ENCODE measurements at regions not wholly inside any gene's neighbourhood (a gene's known extent, or its start where the extent isn't known, plus 50 kb on each side); places are given as distances from the start of the nearest gene placed in this dataset.
"Not testable (repeated sequence)": the region's sequence is repeated elsewhere in the genome, so short reads cannot be mapped to it uniquely, and the experiment has no call there.

DNA sequence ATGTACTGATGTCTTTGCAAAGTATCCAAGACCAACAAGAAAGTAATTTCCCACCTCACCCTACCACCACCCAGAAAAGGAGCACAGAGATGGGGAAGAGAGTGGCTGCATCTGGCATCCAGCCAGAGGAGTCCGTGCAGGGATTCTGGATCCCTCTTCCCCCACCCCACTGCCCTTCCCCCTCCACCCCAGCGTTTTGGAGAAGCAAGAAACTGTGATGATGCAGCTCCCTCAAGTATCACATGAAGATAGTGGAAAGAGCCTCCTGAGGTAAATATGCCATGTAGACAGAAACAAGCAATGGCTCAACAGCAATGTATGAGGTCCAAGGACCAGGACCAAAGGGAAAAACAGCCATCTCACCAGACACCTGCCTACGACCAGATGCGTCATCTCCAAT, 153.8 kb downstream of the DEPDC1B start:
- no peak for DNase-seq
- CTCF ChIA-PET: interaction anchor here (0.6 kb wide), 1 partner anchor 287 kb away, joined by 3 read pairs; no protein-coding TSS in a partner anchor
- Mint-ChIP-seq H3K4me1 (ENCODE audit: low read depth) (no peaks in the 10 kb centered on the region), H3K27ac (no peak overlapping the region), H3K27me3 (ENCODE audit: low read depth) (peaks cover 7% of the 10 kb centered on the region), H3K4me3 (no peak overlapping the region), H3K36me3 (ENCODE audit: low read depth) (no peaks in the 10 kb centered on the region), H3K9me3 (no peaks in the 10 kb centered on the region)
- intact Hi-C loops (cut with micrococcal nuclease): no loop called here

DNA sequence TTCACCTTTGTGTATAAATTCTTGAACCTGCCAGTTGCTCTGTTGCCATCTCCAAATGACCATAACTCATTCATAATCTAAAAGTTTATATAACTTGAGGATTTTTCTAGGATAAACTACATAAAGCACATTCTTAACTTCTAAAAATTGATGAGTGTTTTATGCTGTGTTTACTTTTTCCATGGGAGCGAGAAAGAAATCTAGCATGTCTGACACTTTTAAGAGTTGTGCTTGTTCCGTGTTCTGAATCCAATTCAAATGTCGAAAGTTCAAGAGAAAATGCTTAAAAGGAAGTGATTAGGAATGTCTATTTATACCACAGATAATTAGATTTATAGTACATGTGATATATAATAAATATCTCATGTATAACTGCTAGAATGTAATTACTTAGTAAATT, 154.4 kb downstream of the DEPDC1B start:
- no peaks in the 10 kb centered on the region for H3K36me3 Mint-ChIP-seq (ENCODE audit: low read depth)
- no peaks in the 10 kb centered on the region for H3K9me3 Mint-ChIP-seq
- CTCF ChIA-PET: interaction anchor here (0.6 kb wide), 2 partner anchors 32 to 56 kb away, joined by 3 read pairs; no protein-coding TSS in a partner anchor
- no peak overlapping the region for H3K27ac Mint-ChIP-seq
- DNase-seq: no peak
- peaks cover 9% of the 10 kb centered on the region for H3K27me3 Mint-ChIP-seq (ENCODE audit: low read depth)
- H3K4me1 Mint-ChIP-seq (ENCODE audit: low read depth): no peaks in the 10 kb centered on the region
- no peak overlapping the region for H3K4me3 Mint-ChIP-seq
- intact Hi-C loops (cut with micrococcal nuclease): no loop called here

DNA sequence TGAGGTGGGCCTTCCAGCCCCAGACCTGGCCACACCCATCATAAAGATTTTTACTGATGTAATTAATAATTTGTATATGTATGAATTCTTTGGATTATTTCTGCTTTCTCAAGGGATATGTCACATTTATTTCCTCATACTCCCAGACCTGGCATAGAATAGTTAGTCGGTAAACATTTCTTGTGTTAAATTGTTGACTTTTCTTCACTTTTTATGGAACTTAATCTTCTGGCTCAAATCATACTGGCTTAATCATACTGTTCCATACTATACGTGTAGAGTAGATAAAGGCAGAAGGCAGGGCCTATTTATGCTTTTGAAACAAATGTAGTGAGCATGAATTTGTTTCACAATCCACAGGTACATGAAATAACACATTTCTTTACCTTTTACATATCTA, 155.8 kb downstream of the DEPDC1B start:
- Mint-ChIP-seq H3K4me3 (no peak overlapping the region), H3K9me3 (no peaks in the 10 kb centered on the region), H3K36me3 (ENCODE audit: low read depth) (no peaks in the 10 kb centered on the region), H3K4me1 (ENCODE audit: low read depth) (no peaks in the 10 kb centered on the region), H3K27me3 (ENCODE audit: low read depth) (peaks cover 7% of the 10 kb centered on the region), H3K27ac (no peak overlapping the region)
- intact Hi-C loops (cut with micrococcal nuclease): no loop called here
- DNase-seq: no peak
- CTCF ChIA-PET: no interaction called here

DNA sequence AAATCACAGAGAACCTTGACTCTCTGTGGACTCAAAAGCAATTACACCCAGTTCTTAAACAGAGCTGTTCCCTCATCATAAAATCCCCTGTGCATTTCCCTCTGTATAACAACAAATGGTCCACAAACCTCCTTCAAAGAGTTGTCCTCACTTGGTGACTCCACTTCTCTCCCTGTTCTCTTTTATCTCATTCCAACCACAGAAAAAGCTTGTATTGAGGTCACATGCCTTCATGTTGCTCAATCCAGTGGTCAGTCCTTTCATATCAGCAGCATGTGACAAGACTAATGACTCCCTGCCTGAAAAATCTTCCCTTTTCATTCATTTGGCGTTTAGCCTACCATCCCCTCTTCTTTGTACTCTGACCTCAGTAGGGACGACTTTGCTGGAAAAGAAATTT, 158.0 kb downstream of the DEPDC1B start:
- Mint-ChIP-seq H3K36me3 (ENCODE audit: low read depth) (no peaks in the 10 kb centered on the region), H3K9me3 (no peaks in the 10 kb centered on the region), H3K27me3 (ENCODE audit: low read depth) (peaks cover 6% of the 10 kb centered on the region), H3K4me3 (no peak overlapping the region), H3K27ac (no peak overlapping the region), H3K4me1 (ENCODE audit: low read depth) (no peaks in the 10 kb centered on the region)
- CTCF ChIA-PET: no interaction called here
- intact Hi-C loops (cut with micrococcal nuclease): no loop called here
- no peak for DNase-seq

DNA sequence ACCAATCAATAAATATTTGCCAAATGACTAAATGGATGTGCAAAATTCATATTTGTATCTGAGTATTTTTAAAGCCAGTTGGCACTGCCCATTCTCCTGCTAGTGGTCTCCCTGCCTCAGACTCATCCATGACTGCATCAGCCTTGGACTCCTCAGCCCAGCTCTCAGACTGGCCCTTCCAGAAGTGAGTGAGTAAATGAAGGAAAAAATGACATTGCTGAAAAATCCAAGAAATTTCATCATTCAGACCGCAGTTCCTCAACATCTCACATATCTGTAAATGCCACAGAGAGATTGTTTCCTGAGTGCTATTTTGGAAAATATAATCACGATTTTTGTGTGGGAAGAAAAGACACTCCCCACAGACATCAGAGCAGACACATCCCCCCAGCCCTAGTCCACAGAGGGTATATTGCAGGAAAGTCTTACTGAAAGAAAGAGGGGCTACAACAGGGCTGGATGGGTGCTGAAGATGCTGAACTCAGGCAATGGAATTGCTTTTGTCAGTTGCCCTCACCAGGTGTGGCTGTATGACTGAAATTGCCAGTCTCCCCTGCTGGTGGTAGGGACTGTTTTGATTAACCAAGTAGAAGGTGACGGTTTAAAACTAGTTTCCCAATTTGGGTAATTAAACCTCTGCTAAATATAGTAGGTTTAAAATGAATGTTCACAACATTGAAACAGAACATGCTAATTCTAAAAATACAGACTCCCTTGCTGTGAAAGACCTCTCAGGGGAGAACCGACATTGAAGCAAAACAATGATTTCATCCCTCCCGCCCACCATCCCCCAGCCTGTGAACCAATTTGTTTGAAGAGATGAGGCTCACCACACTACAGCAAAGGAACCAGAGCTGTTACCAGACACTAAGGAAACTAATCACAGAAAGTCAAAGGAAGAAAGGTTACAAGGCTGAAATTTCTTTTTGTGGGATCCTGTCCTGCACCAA, 158.8 kb downstream of the DEPDC1B start:
- CTCF ChIA-PET: no interaction called here
- Mint-ChIP-seq H3K36me3 (ENCODE audit: low read depth) (no peaks in the 10 kb centered on the region), H3K4me3 (no peak overlapping the region), H3K4me1 (ENCODE audit: low read depth) (no peaks in the 10 kb centered on the region), H3K9me3 (no peaks in the 10 kb centered on the region), H3K27me3 (ENCODE audit: low read depth) (peaks cover 6% of the 10 kb centered on the region), H3K27ac (no peak overlapping the region)
- intact Hi-C loops (cut with micrococcal nuclease): no loop called here
- no peak for DNase-seq

DNA sequence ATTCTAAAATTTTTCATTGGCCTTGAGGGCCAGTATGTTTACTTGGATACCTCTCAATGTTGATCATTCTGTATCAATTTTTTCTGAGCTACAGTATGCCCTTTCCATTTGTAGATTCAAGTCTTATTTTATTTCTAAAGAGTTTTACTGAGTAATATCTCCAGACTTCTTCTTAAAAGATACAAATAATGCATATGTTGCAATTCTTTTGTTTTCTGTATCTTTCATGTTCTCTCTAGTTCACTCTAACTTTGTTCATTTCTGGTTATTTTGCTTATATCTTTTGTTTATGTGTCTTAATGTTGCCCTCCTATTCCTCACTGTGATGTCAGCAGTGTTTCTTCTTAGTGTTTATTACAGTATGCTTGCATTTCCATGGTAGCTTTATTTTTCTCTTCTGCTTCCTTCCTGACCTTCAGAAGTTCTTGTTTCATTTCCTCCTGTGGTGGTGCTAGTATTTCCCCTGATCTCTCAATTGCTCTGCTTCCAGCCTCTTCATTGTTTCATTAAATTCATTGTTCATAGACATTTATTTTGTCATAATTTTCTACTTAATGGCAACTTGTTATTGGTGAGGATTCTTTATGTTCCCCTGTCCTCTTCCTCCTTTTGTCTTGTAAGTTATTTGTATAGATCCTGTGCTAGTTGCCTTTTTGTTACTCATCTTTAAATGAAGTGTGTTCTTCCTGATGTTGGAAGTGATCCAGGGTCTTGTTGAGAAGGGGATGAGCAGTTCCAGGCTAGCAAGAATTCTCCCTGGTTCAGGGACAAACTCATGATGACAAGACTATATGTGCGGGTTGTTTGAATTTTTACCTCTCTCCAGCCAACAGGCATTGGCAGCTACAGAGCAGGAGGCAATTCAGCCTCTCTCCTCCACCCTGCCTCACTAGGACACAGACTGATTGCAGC, 160.8 kb downstream of the DEPDC1B start:
- intact Hi-C loops (cut with micrococcal nuclease): no loop called here
- Mint-ChIP-seq H3K27me3 (ENCODE audit: low read depth) (peaks cover 6% of the 10 kb centered on the region), H3K4me1 (ENCODE audit: low read depth) (no peaks in the 10 kb centered on the region), H3K36me3 (ENCODE audit: low read depth) (no peaks in the 10 kb centered on the region), H3K9me3 (no peaks in the 10 kb centered on the region), H3K27ac (no peak overlapping the region), H3K4me3 (no peak overlapping the region)
- DNase-seq: no peak
- CTCF ChIA-PET: interaction anchor here (0.6 kb wide), 1 partner anchor 1019 kb away, joined by 4 read pairs; no protein-coding TSS in a partner anchor

DNA sequence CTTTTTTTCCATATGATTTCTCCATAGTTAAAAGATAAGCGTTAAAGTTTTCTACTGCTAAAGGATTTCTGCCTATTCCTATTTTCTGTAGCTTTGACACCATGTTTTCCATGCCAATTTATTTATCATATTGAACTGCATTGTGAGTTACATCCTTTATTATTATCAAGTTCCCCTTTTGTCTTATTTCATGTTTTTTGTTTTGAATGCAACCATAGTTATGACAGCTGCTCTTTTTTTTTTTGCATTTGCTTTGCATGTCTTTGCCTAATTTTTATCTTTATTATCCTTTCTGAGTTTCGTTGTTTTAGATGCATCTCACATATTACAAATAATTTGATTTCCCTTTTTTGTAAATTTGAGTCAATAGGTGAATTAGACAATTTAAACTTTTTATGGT, 161.5 kb downstream of the DEPDC1B start:
- intact Hi-C loops (cut with micrococcal nuclease): no loop called here
- no peaks in the 10 kb centered on the region for H3K4me1 Mint-ChIP-seq (ENCODE audit: low read depth)
- H3K36me3 Mint-ChIP-seq (ENCODE audit: low read depth): no peaks in the 10 kb centered on the region
- CTCF ChIA-PET: interaction anchor here (0.6 kb wide), 1 partner anchor 1018 kb away, joined by 4 read pairs; no protein-coding TSS in a partner anchor
- DNase-seq: no peak
- no peaks in the 10 kb centered on the region for H3K9me3 Mint-ChIP-seq
- peaks cover 6% of the 10 kb centered on the region for H3K27me3 Mint-ChIP-seq (ENCODE audit: low read depth)
- H3K27ac Mint-ChIP-seq: no peak overlapping the region
- no peak overlapping the region for H3K4me3 Mint-ChIP-seq

DNA sequence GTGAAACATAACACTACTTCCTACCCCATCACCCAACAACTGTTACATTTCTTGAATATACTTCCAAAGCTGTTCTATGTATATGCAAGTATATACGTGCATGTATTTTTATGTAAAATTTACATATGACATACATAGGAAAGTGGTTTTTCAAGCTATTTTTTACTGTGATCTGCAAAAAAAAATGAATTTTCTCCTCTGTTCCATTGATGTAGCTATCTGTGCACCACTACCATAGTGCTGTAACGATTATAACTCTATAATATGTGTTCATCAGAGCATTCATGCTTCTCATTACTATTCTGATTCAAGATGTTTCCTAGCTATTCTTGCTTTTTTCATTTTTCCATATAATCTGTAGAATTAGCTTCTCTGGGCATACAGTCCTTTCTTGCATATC, 164.0 kb downstream of the DEPDC1B start:
- Mint-ChIP-seq H3K4me1 (ENCODE audit: low read depth) (no peaks in the 10 kb centered on the region), H3K27me3 (ENCODE audit: low read depth) (peaks cover 6% of the 10 kb centered on the region), H3K27ac (no peak overlapping the region), H3K9me3 (no peaks in the 10 kb centered on the region), H3K4me3 (no peak overlapping the region), H3K36me3 (ENCODE audit: low read depth) (no peaks in the 10 kb centered on the region)
- CTCF ChIA-PET: interaction anchor here (0.7 kb wide), 2 partner anchors 706 to 1318 kb away, joined by 3 to 6 read pairs; no protein-coding TSS in a partner anchor
- intact Hi-C loops (cut with micrococcal nuclease): no loop called here
- no peak for DNase-seq

DNA sequence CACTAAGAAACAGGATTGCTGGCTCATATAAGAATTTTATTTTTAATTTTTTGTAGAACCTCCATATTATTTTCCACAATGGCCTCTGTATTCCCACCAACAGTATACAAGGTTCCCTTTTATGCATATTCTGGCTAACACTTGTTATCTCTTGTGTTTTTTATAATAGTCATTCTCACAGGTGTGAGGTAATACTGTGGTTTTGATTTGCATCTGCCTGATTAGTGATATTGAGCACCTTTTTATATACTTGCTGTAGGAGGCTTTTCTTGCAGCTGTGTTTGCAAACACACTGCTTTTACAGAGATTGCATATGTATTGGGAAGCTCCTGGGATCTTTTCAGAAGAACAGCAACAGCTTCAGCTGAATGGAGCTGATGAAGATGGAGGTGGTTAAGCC, 164.8 kb downstream of the DEPDC1B start:
- no peaks in the 10 kb centered on the region for H3K9me3 Mint-ChIP-seq
- no peak overlapping the region for H3K27ac Mint-ChIP-seq
- H3K4me3 Mint-ChIP-seq: no peak overlapping the region
- peaks cover 2% of the 10 kb centered on the region for H3K27me3 Mint-ChIP-seq (ENCODE audit: low read depth)
- no peaks in the 10 kb centered on the region for H3K4me1 Mint-ChIP-seq (ENCODE audit: low read depth)
- DNase-seq: no peak
- no peaks in the 10 kb centered on the region for H3K36me3 Mint-ChIP-seq (ENCODE audit: low read depth)
- intact Hi-C loops (cut with micrococcal nuclease): no loop called here
- CTCF ChIA-PET: no interaction called here

DNA sequence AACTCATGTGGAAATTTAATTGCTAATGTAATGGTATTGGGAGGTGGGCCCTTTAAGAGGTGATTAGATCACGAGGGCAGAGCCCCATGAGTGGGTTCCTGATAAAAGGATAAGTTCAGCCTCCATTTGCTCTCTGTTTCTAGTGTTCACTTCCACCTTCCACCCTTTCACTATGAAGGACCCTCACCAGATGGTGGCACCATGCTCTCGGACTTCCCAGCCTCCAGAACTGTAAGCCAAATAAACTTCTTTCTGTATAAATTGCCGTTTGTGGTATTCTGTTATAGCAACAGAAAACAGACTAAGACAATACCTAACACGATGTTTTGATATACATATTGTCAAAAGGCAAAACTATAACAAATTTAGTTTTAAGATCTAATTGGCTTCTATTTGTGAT, 166.2 kb downstream of the DEPDC1B start:
- intact Hi-C loops (cut with micrococcal nuclease): no loop called here
- H3K4me1 Mint-ChIP-seq (ENCODE audit: low read depth): no peaks in the 10 kb centered on the region
- no peak overlapping the region for H3K4me3 Mint-ChIP-seq
- no peak overlapping the region for H3K27ac Mint-ChIP-seq
- no peaks in the 10 kb centered on the region for H3K36me3 Mint-ChIP-seq (ENCODE audit: low read depth)
- DNase-seq: no peak
- H3K27me3 Mint-ChIP-seq (ENCODE audit: low read depth): peaks cover 2% of the 10 kb centered on the region
- H3K9me3 Mint-ChIP-seq: no peaks in the 10 kb centered on the region
- CTCF ChIA-PET: no interaction called here

DNA sequence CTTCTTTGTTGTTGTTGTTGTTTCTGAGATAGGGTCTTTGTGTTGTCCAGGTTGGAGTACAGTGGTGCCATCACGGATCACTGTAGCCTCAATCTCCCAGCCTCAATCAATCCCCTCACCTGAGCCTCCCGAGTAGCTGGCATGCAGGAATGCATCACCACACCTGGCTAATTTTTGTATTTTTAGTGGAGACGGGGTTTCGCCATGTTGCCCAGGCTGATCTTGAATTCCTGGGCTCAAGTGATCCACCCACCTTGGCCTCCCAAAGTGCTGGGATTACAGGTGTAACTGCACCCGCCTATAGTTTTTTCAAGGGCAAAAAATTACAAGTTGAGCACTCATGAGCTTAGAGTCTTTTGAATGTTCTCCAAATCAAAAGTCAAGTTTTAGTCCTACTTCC, 167.2 kb downstream of the DEPDC1B start:
- H3K4me1 Mint-ChIP-seq (ENCODE audit: low read depth); H3K9me3 Mint-ChIP-seq; H3K27ac Mint-ChIP-seq: not testable (repeated sequence)

DNA sequence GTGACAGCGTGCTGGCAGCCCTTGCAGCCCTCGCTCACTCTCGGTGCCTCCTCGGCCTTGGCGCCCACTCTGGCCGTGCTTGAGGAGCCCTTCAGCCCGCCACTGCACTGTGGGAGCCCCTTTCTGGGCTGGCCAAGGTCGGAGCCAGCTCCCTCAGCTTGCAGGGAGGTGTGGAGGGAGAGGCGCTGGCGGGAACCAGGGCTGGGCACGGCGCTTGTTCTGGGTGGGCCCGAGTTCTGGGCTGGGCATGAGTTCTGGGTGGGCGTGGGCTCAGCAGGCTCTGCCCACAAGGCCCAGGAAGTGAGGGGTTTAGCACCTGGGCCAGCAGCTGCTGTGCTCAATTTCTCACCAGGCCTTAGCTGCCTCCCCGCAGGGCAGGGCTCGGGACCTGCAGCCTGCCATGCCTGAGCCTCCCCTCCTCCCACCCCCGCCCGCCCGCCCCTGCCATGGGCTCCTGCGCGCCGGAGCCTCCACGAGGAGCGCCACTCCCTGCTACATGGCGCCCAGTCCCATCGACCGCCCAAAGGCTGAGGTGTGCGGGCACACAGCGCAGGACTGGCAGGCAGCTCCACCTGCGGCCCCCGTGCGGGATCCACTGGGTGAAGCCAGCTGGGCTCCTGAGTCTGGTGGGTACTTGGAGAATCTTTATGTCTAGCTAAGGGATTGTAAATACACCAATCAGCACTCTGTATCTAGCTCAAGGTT, 169.7 kb downstream of the DEPDC1B start:
- H3K4me3 Mint-ChIP-seq; DNase-seq; H3K36me3 Mint-ChIP-seq (ENCODE audit: low read depth); H3K27ac Mint-ChIP-seq; CTCF ChIA-PET; H3K9me3 Mint-ChIP-seq; H3K4me1 Mint-ChIP-seq (ENCODE audit: low read depth); H3K27me3 Mint-ChIP-seq (ENCODE audit: low read depth); intact Hi-C loops (cut with micrococcal nuclease): not testable (repeated sequence)

More for the DNA sequence above, 167.2 kb downstream of the DEPDC1B start:
- H3K36me3 Mint-ChIP-seq (ENCODE audit: low read depth); intact Hi-C loops (cut with micrococcal nuclease); H3K27me3 Mint-ChIP-seq (ENCODE audit: low read depth); DNase-seq; H3K4me3 Mint-ChIP-seq; CTCF ChIA-PET: not testable (repeated sequence)
